HEK293 (cell line): ENCODE measurements at regions not wholly inside any gene's neighbourhood (a gene's known extent, or its start where the extent isn't known, plus 50 kb on each side); places are given as distances from the start of the nearest gene placed in this dataset.

ENCODE experiments used
- CTCF ChIA-PET: fragments of 350-600 bp; formaldehyde crosslinking; extraction: SDS; loops from one replicate; lab custom pipeline; 2021; ENCODE audit warnings: antibody characterized with exemption; lab: Yijun Ruan, JAX
- POLR2A ChIA-PET: fragments of 300-600 bp; formaldehyde crosslinking; extraction: SDS; loops from one replicate; lab custom pipeline; 2020; ENCODE audit warnings: antibody characterized with exemption, inconsistent platforms; lab: Yijun Ruan, JAX
- H3K27ac ChIP-seq: fragments of 200-500 bp; sonication (Bioruptor generic); 2 replicates; pipeline ENCODE4 v1.5.1; 2014; ENCODE audit warnings: low read depth, low read length, control low read depth, inconsistent platforms; ENCODE audit errors: extremely low read depth
- H3K36me3 ChIP-seq, 2 experiments: fragments of 200-500 bp in 1 of 2; sonication (Bioruptor generic) in 1 of 2; 1 replicate in 1 of 2; 2 replicates in 1 of 2; pipeline ENCODE4 v1.5.1; 2014 to 2017; ENCODE audit warnings: inconsistent platforms in 2 of 2, low read length in 2 of 2; ENCODE audit not compliant: control insufficient read depth in 2 of 2, insufficient read depth in 1 of 2
- H3K4me1 ChIP-seq: fragments of 200-500 bp; sonication (Bioruptor generic); 2 replicates; pipeline ENCODE4 v1.5.1; 2014; ENCODE audit warnings: mild to moderate bottlenecking, low read length, inconsistent platforms; ENCODE audit not compliant: control insufficient read depth, insufficient read depth
- H3K4me3 ChIP-seq: 2 replicates; pipeline ENCODE4 v1.5.1; 2011; ENCODE audit warnings: low read depth, mild to moderate bottlenecking, control low read depth, low read length, moderate library complexity
- H3K9me3 ChIP-seq: fragments of 200-500 bp; sonication (Bioruptor generic); 2 replicates; pipeline ENCODE4 v1.5.1; 2014; ENCODE audit warnings: low read depth, low read length, inconsistent platforms; ENCODE audit not compliant: control insufficient read depth, insufficient read depth
- EGR2 ChIP-seq: fragments of 450-650 bp; formaldehyde crosslinking; IDR thresholded peaks from 2 replicates; pipeline ENCODE4 v1.5.1; 2016; ENCODE audit warnings: low read depth, missing biosample characterization, missing genetic modification characterization
- OVOL3 ChIP-seq: fragments of 450-650 bp; formaldehyde crosslinking; IDR thresholded peaks from 2 replicates; pipeline ENCODE4 v1.5.1; 2016; ENCODE audit warnings: missing biosample characterization, missing genetic modification characterization
- REPIN1 ChIP-seq: fragments of 450-650 bp; formaldehyde crosslinking; IDR thresholded peaks from 2 replicates; pipeline ENCODE4 v1.5.1; 2017; ENCODE audit warnings: missing biosample characterization, missing genetic modification characterization, low read depth
- WT1 ChIP-seq: fragments of 450-650 bp; formaldehyde crosslinking; IDR thresholded peaks from 2 replicates; pipeline ENCODE4 v1.5.1; 2016; ENCODE audit warnings: missing biosample characterization, missing genetic modification characterization
- ZBTB7A ChIP-seq: fragments of 450-650 bp; formaldehyde crosslinking; IDR thresholded peaks from 2 replicates; pipeline ENCODE4 v1.5.1; 2016; ENCODE audit warnings: low read depth, missing biosample characterization, missing genetic modification characterization
- ZFHX2 ChIP-seq: fragments of 450-650 bp; formaldehyde crosslinking; conservative IDR thresholded peaks from 2 replicates; pipeline ENCODE4 v1.5.1; 2016; ENCODE audit warnings: missing biosample characterization, missing genetic modification characterization
- ZNF112 ChIP-seq: fragments of 450-650 bp; formaldehyde crosslinking; IDR thresholded peaks from 2 replicates; pipeline ENCODE4 v1.5.0; 2017; ENCODE audit warnings: missing biosample characterization, missing genetic modification characterization
- ZNF132 ChIP-seq: fragments of 450-650 bp; formaldehyde crosslinking; IDR thresholded peaks from 2 replicates; pipeline ENCODE4 v1.5.1; 2017; ENCODE audit warnings: missing biosample characterization, missing genetic modification characterization, borderline replicate concordance
- ZNF266 ChIP-seq: fragments of 450-650 bp; formaldehyde crosslinking; IDR thresholded peaks from 2 replicates; pipeline ENCODE4 v1.5.1; 2016; ENCODE audit warnings: missing biosample characterization, missing genetic modification characterization, low read depth
- ZNF274 ChIP-seq, 2 experiments: fragments of 200-500 bp in 1 of 2; fragments of 450-650 bp in 1 of 2; sonication (Bioruptor generic) in 1 of 2; formaldehyde crosslinking in 1 of 2; IDR thresholded peaks; 2 replicates each; pipeline versions ENCODE4 v1.5.1 to v1.6.1; 2014 to 2016; ENCODE audit warnings: borderline replicate concordance in 1 of 2, inconsistent platforms in 1 of 2, low read length in 1 of 2, missing biosample characterization in 1 of 2, missing genetic modification characterization in 1 of 2
- ZNF341 ChIP-seq: fragments of 450-650 bp; formaldehyde crosslinking; IDR thresholded peaks from 2 replicates; pipeline ENCODE4; 2016; ENCODE audit warnings: low read depth, missing biosample characterization, missing genetic modification characterization
- ZNF394 ChIP-seq: fragments of 450-650 bp; formaldehyde crosslinking; IDR thresholded peaks from 2 replicates; pipeline ENCODE4 v1.5.1; 2016; ENCODE audit warnings: missing biosample characterization, missing genetic modification characterization, mild to moderate bottlenecking, moderate library complexity, borderline replicate concordance
- ZNF404 ChIP-seq: fragments of 450-650 bp; formaldehyde crosslinking; IDR thresholded peaks from 2 replicates; pipeline ENCODE4 v1.5.1; 2017; ENCODE audit warnings: missing biosample characterization, missing genetic modification characterization
- ZNF423 ChIP-seq: fragments of 450-650 bp; formaldehyde crosslinking; IDR thresholded peaks from 2 replicates; pipeline ENCODE4 v1.5.1; 2016; ENCODE audit warnings: missing biosample characterization, missing genetic modification characterization
- ZNF426 ChIP-seq: fragments of 450-650 bp; formaldehyde crosslinking; IDR thresholded peaks from 2 replicates; pipeline ENCODE4 v1.5.1; 2017; ENCODE audit warnings: missing biosample characterization, missing genetic modification characterization, mild to moderate bottlenecking, inconsistent platforms, moderate library complexity
- ZNF544 ChIP-seq: fragments of 450-650 bp; formaldehyde crosslinking; IDR thresholded peaks from 2 replicates; pipeline ENCODE4 v1.5.0; 2017; ENCODE audit warnings: missing biosample characterization, missing genetic modification characterization
- ZNF548 ChIP-seq: fragments of 450-650 bp; formaldehyde crosslinking; IDR thresholded peaks from 2 replicates; pipeline ENCODE4 v1.5.1; 2016; ENCODE audit warnings: missing biosample characterization, missing genetic modification characterization
- ZNF561 ChIP-seq: fragments of 450-650 bp; IDR thresholded peaks from 2 replicates; pipeline ENCODE4 v1.5.1; 2018; ENCODE audit warnings: missing biosample characterization, missing genetic modification characterization, borderline replicate concordance
- ZNF837 ChIP-seq: fragments of 450-650 bp; formaldehyde crosslinking; IDR thresholded peaks from 2 replicates; pipeline ENCODE4 v1.5.1; 2016; ENCODE audit warnings: missing biosample characterization, missing genetic modification characterization
- ZSCAN5A ChIP-seq: fragments of 450-650 bp; formaldehyde crosslinking; IDR thresholded peaks from 2 replicates; pipeline ENCODE4 v1.5.1; 2016; ENCODE audit warnings: missing biosample characterization, missing genetic modification characterization
- TF ChIP-seq, protein P1 (sequence below): fragments of 450-650 bp; formaldehyde crosslinking; IDR thresholded peaks from 2 replicates; pipeline ENCODE4 v1.5.1; 2017; ENCODE audit warnings: missing biosample characterization, missing genetic modification characterization
- TF ChIP-seq, protein P2 (sequence below): fragments of 450-650 bp; formaldehyde crosslinking; IDR thresholded peaks from 2 replicates; pipeline ENCODE4 v1.5.1; 2016; ENCODE audit warnings: missing biosample characterization, missing genetic modification characterization
- TF ChIP-seq, protein P3 (sequence below): fragments of 450-650 bp; formaldehyde crosslinking; IDR thresholded peaks from 2 replicates; pipeline ENCODE4 v1.5.1; 2017; ENCODE audit warnings: missing biosample characterization, missing genetic modification characterization
- TF ChIP-seq, protein P4 (sequence below): fragments of 450-650 bp; formaldehyde crosslinking; IDR thresholded peaks from 2 replicates; pipeline ENCODE4 v1.5.1; 2017; ENCODE audit warnings: missing biosample characterization, missing genetic modification characterization
- TF ChIP-seq, protein P5 (sequence below): fragments of 450-650 bp; formaldehyde crosslinking; IDR thresholded peaks from 2 replicates; pipeline ENCODE4 v1.5.1; 2016; ENCODE audit warnings: missing biosample characterization, missing genetic modification characterization

DNA sequence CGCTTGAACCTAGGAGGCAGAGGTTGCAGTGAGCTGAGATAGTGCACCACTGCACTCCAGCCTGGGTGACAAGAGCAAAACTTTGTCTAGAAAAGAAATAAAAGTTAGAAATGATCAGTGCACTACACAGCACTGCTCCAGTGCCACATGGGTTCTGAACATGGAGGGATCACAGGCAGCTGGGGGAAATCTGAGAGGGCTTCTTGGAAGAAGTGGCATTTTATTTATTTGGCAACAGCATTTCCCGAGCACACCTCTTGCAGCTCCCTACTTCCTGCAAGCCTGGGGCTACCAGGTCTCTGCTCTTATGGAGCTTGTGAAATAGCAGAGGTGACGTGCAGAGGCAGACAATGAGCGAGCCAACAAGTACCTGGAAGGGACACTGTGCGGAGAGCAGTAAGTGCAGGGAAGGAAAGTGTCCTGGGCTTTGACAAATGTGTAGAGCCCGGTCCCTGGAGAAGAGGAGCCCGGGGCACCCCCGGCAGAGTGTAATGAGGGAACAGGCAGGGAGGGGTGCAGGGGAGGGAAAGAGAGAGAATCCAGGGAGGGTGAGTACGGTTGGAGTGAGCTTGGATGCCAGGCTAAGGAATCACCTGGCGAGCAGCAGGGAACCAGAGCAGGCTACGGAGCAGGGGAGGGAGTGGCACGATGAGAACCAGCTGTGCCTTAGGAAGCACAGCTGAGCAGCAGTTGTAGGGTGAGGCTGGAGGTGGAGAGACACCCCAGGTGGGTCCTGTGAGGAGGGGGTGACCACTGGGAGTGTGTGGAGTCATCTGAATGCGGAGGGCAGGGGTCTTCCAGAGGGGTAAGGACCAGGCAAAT is 104.6 kb upstream of the CTBP2 start:
- no peaks in the 10 kb centered on the region for H3K9me3 ChIP-seq
- TF ChIP-seq ZNF548 (no peak), ZNF426 (no peak), ZNF561 (tag by site-specific recombination) (no peak), ZNF274 (IDR thresholded peaks at IDR 0.05; ENCODE audit: low read length) (no peak), ZNF274 (tag by site-specific recombination; IDR thresholded peaks at IDR 0.05; ENCODE audit: borderline replicate concordance) (no peak), ZNF423 (tag by site-specific recombination) (no peak), ZNF112 (tag by site-specific recombination) (no peak), ZBTB7A (tag by site-specific recombination) (no peak)
- TF ChIP-seq, protein P1, sequence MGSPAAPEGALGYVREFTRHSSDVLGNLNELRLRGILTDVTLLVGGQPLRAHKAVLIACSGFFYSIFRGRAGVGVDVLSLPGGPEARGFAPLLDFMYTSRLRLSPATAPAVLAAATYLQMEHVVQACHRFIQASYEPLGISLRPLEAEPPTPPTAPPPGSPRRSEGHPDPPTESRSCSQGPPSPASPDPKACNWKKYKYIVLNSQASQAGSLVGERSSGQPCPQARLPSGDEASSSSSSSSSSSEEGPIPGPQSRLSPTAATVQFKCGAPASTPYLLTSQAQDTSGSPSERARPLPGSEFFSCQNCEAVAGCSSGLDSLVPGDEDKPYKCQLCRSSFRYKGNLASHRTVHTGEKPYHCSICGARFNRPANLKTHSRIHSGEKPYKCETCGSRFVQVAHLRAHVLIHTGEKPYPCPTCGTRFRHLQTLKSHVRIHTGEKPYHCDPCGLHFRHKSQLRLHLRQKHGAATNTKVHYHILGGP = no peak
- TF ChIP-seq, protein P2, sequence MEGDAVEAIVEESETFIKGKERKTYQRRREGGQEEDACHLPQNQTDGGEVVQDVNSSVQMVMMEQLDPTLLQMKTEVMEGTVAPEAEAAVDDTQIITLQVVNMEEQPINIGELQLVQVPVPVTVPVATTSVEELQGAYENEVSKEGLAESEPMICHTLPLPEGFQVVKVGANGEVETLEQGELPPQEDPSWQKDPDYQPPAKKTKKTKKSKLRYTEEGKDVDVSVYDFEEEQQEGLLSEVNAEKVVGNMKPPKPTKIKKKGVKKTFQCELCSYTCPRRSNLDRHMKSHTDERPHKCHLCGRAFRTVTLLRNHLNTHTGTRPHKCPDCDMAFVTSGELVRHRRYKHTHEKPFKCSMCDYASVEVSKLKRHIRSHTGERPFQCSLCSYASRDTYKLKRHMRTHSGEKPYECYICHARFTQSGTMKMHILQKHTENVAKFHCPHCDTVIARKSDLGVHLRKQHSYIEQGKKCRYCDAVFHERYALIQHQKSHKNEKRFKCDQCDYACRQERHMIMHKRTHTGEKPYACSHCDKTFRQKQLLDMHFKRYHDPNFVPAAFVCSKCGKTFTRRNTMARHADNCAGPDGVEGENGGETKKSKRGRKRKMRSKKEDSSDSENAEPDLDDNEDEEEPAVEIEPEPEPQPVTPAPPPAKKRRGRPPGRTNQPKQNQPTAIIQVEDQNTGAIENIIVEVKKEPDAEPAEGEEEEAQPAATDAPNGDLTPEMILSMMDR (tag by site-specific recombination) = no peak
- no peaks in the 10 kb centered on the region for H3K4me1 ChIP-seq
- POLR2A ChIA-PET = no interaction called here
- no peak overlapping the region for H3K27ac ChIP-seq
- no peaks in the 10 kb centered on the region for H3K36me3 ChIP-seq
- CTCF ChIA-PET = interaction anchor here (0.7 to 0.8 kb wide), 2 partner anchors 16 to 46 kb away, joined by 3 to 4 read pairs; no protein-coding TSS in a partner anchor
- H3K4me3 ChIP-seq = no peak overlapping the region

GRCh38 chr10:125264091-125264490 is 103.7 kb upstream of the CTBP2 start:
- Histone ChIP-seq H3K27ac (no peak overlapping the region), H3K9me3 (no peaks in the 10 kb centered on the region), H3K36me3 (no peaks in the 10 kb centered on the region), H3K4me1 (no peaks in the 10 kb centered on the region), H3K4me3 (no peak overlapping the region)
- ChIA-PET CTCF (no interaction called here), POLR2A (no interaction called here)
- no peak for TF ChIP-seq REPIN1 (tag by site-specific recombination)
- no peak for TF ChIP-seq ZNF837
- no peak for TF ChIP-seq WT1 (tag by site-specific recombination)
- TF ChIP-seq, protein P3, sequence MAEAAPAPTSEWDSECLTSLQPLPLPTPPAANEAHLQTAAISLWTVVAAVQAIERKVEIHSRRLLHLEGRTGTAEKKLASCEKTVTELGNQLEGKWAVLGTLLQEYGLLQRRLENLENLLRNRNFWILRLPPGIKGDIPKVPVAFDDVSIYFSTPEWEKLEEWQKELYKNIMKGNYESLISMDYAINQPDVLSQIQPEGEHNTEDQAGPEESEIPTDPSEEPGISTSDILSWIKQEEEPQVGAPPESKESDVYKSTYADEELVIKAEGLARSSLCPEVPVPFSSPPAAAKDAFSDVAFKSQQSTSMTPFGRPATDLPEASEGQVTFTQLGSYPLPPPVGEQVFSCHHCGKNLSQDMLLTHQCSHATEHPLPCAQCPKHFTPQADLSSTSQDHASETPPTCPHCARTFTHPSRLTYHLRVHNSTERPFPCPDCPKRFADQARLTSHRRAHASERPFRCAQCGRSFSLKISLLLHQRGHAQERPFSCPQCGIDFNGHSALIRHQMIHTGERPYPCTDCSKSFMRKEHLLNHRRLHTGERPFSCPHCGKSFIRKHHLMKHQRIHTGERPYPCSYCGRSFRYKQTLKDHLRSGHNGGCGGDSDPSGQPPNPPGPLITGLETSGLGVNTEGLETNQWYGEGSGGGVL (tag by site-specific recombination) = no peak
- no peak for TF ChIP-seq ZNF266 (tag by site-specific recombination)
- no peak for TF ChIP-seq EGR2
- no peak for TF ChIP-seq ZNF544
- no peak for TF ChIP-seq OVOL3 (tag by site-specific recombination)
- no peak for TF ChIP-seq ZNF426
- TF ChIP-seq, protein P4, sequence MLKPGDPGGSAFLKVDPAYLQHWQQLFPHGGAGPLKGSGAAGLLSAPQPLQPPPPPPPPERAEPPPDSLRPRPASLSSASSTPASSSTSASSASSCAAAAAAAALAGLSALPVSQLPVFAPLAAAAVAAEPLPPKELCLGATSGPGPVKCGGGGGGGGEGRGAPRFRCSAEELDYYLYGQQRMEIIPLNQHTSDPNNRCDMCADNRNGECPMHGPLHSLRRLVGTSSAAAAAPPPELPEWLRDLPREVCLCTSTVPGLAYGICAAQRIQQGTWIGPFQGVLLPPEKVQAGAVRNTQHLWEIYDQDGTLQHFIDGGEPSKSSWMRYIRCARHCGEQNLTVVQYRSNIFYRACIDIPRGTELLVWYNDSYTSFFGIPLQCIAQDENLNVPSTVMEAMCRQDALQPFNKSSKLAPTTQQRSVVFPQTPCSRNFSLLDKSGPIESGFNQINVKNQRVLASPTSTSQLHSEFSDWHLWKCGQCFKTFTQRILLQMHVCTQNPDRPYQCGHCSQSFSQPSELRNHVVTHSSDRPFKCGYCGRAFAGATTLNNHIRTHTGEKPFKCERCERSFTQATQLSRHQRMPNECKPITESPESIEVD (tag by site-specific recombination) = no peak
- TF ChIP-seq, protein P5, sequence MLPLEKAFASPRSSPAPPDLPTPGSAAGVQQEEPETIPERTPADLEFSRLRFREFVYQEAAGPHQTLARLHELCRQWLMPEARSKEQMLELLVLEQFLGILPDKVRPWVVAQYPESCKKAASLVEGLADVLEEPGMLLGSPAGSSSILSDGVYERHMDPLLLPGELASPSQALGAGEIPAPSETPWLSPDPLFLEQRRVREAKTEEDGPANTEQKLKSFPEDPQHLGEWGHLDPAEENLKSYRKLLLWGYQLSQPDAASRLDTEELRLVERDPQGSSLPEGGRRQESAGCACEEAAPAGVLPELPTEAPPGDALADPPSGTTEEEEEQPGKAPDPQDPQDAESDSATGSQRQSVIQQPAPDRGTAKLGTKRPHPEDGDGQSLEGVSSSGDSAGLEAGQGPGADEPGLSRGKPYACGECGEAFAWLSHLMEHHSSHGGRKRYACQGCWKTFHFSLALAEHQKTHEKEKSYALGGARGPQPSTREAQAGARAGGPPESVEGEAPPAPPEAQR (tag by site-specific recombination) = no peak
- no peak for TF ChIP-seq ZNF132 (tag by site-specific recombination)
- no peak for TF ChIP-seq ZFHX2 (tag by site-specific recombination)
- no peak for TF ChIP-seq ZNF341 (tag by site-specific recombination)
- no peak for TF ChIP-seq ZNF404 (tag by site-specific recombination)
- TF ChIP-seq ZSCAN5A (tag by site-specific recombination) = no peak
- TF ChIP-seq ZNF394 (tag by site-specific recombination) = no peak
